ENCODE measurements at regions not wholly inside any gene's neighbourhood (a gene's known extent, or its start where the extent isn't known, plus 50 kb on each side); places are given as distances from the start of the nearest gene placed in this dataset.

- Histone ChIP-seq H3K4me1 (ENCODE audit: control insufficient read depth, insufficient read depth, low read length) (no peaks in the 10 kb centered on the region), H3K36me3 (ENCODE audit: control insufficient read depth in 2 of 2, insufficient read depth in 1 of 2, low read length in 2 of 2) (no peaks in the 10 kb centered on the region), H3K27ac (ENCODE audit: extremely low read depth, low read depth, low read length) (no peak overlapping the region), H3K9me3 (ENCODE audit: control insufficient read depth, insufficient read depth, low read depth, low read length) (no peaks in the 10 kb centered on the region), H3K4me3 (ENCODE audit: low read depth, low read length) (no peak overlapping the region)
- POLR2A ChIA-PET: no interaction called here
- TF ChIP-seq ZNF274 (IDR thresholded peaks at IDR 0.05; ENCODE audit: low read length) (no peak), ZNF274 (tag by site-specific recombination; IDR thresholded peaks at IDR 0.05; ENCODE audit: borderline replicate concordance) (no peak), ZNF292 (tag by site-specific recombination; IDR thresholded peaks at IDR 0.05; ENCODE audit: borderline replicate concordance, low read depth) (no peak), WT1 (tag by site-specific recombination; IDR thresholded peaks at IDR 0.05) (no peak), ZBTB10 (tag by site-specific recombination; IDR thresholded peaks at IDR 0.05) (no peak), ZBTB17 (tag by site-specific recombination; IDR thresholded peaks at IDR 0.05) (no peak), ZNF18 (tag by site-specific recombination; IDR thresholded peaks at IDR 0.05) (no peak), ZEB2 (tag by site-specific recombination; IDR thresholded peaks at IDR 0.05) (no peak), ZNF140 (tag by site-specific recombination; IDR thresholded peaks at IDR 0.05) (no peak), ZNF501 (tag by site-specific recombination; IDR thresholded peaks at IDR 0.05) (no peak), ZNF561 (tag by site-specific recombination; IDR thresholded peaks at IDR 0.05; ENCODE audit: borderline replicate concordance) (no peak), ZNF521 (tag by site-specific recombination; IDR thresholded peaks at IDR 0.05) (no peak), ZSCAN5A (tag by site-specific recombination; IDR thresholded peaks at IDR 0.05) (no peak), ZNF530 (tag by site-specific recombination; IDR thresholded peaks at IDR 0.05; ENCODE audit: low read depth) (no peak), ZBTB48 (tag by site-specific recombination; IDR thresholded peaks at IDR 0.05) (no peak), ZNF571 (tag by site-specific recombination; IDR thresholded peaks at IDR 0.05) (no peak), ZNF701 (tag by site-specific recombination; IDR thresholded peaks at IDR 0.05) (no peak), ZNF10 (tag by site-specific recombination; IDR thresholded peaks at IDR 0.05) (no peak)
- CTCF ChIA-PET: interaction anchor here (0.7 kb wide), 1 partner anchor 394 kb away, joined by 3 read pairs; no protein-coding TSS in a partner anchor
These were observed 96.7 kb upstream of the DBX1 start for GRCh38 chr11:20256925-20257324.

- POLR2A ChIA-PET: no interaction called here
- Histone ChIP-seq H3K27ac (ENCODE audit: extremely low read depth, low read depth, low read length) (no peak overlapping the region), H3K4me1 (ENCODE audit: control insufficient read depth, insufficient read depth, low read length) (peaks cover 5% of the 10 kb centered on the region), H3K9me3 (ENCODE audit: control insufficient read depth, insufficient read depth, low read depth, low read length) (no peaks in the 10 kb centered on the region), H3K4me3 (ENCODE audit: low read depth, low read length) (no peak overlapping the region), H3K36me3 (ENCODE audit: control insufficient read depth in 2 of 2, insufficient read depth in 1 of 2, low read length in 2 of 2) (no peaks in the 10 kb centered on the region)
- TF ChIP-seq ZNF585B (tag by site-specific recombination; IDR thresholded peaks at IDR 0.05): no peak
- CTCF ChIA-PET: interaction anchor here (1.4 kb wide), 1 partner anchor 10 kb away, joined by 5 read pairs; no protein-coding TSS in a partner anchor
These were observed 93.5 kb upstream of the DBX1 start for GRCh38 chr11:20253796-20254195.
